HG03520 (cell line): ENCODE measurements at regions not wholly inside any gene's neighbourhood (a gene's known extent, or its start where the extent isn't known, plus 50 kb on each side); places are given as distances from the start of the nearest gene placed in this dataset.
A peak's percentile ranks its signal among the peaks of the same experiment; 100 is the strongest.

Experiments
- ATAC-seq: cut with Tn5 transposase; IDR thresholded peaks from one replicate; pipeline ENCODE4 v1.9.1; 2021; ENCODE audit warnings: mild to moderate bottlenecking, moderate library complexity; ENCODE audit not compliant: unreplicated experiment

- no peak for ATAC-seq
Measured at GRCh38 chr17:72512649-72513556, 392.1 kb downstream of the SOX9 start.

DNA sequence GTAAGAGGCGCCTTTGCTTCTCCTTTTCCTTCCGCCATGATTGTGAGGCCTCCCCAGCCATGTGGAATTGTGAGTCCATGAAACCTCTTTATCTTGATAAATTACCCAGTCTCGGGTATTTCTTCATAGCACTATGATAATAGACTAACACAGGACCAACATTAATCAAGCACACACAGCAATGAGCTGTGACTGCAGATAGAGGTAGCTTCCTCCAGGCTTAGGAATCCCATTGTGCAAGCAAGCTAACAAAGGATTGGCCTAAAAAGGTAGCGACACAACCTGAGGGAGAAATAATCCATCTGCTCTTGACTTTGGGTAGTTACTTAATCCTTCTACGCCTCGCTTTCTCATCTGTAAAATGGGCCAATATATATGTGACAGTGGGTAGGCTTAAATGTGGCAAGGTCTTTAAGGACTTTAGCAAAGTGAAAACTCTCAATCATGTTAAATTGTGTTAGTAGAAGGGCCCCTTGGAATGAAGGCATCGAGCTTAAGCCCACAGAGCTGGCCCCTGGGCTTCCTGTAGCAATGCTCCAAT is 393.6 kb downstream of the SOX9 start:
- ATAC-seq = no peak

DNA sequence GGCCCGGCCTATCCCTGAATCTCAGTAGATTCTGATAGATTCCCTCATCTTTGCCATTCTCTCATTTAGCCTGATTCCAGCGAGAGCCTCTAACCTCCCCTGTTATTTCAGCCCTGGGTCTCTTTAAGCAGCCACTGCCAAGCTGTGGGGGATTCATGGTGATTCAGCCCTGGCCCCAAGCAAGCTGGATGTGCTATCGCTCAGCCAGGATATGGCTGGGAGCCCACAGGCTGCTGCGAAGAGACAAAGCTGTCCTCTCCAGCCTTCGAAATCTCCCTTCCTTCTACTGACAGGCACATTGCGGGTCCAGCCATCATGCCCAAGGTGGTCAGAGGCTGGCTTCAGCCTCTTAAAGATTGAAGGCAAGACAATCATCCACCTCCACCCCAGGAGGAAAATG is 394.1 kb downstream of the SOX9 start:
- ATAC-seq = no peak

DNA sequence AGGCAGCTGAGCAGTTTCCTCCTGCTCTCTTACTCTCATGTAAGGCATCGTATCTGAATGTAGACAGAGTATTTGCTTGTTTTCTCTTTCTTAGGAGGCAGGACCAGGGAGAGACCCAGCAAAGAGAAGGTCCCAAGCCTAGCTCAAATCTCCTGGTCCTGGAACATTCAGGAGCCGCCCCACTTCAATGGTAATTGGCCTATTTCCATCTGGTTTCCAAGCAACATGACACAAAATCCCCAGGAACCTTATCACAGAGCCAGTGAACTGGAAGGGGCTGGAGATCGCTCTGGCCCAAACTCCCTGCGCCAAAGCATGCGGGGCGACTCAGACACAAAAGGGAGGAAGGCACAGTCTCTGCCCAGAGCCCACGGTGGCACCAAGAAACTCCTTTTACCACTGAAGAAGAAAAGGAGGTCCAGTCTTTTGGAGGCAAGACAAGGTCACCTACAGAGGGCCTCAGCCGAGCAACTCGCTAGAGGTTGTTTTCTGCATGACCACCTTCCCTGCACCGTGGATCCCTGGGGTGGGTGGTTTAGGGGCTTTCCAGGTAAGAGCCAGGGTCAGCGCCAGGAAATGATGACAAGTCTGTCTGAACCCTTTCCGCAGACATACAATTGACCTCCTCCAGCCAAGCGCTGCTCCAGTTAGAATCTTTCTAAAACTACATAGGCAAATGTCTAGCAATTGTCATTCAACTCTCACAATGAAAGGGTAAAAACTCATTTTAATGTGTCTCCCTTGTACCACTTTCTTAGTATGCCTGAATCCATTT is 394.7 kb downstream of the SOX9 start:
- ATAC-seq = peak; percentile 46

- ATAC-seq = no peak
Measured at GRCh38 chr17:72516772-72517399, 396.1 kb downstream of the SOX9 start.

DNA sequence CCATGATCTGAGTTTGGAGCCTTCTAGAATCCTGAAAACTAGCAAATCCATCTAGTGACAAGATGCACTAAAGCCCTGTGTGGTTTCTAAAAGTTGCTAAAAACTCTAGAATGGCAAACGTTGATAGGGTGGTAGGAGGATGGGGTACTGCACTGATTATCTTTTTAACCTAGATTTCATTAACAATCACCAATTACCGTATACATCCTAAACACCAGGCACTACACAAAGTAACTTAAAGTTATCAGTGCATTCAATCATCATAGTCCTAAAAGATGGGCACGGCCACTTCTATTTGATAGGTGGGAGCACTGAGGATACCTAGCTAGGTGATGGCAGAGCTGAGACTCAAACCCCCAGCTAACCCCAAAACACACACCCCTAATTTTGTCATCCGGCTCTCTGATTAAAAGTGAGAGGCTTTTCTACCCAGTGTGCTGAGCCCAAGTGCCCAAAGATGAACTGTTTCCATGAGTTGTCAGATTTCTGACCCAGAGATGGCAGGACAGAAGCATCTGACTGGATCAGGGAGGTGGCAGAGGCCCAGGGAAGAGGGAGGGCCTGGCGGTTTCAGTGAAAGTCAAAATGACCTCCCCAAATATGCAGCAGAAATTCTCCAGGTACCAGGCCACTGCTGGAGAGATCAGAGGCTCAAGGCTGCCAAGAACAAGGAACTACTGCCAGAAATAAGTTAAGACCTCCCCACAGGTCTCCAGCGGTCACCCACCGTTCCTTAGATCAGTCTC is 396.8 kb downstream of the SOX9 start:
- no peak for ATAC-seq

DNA sequence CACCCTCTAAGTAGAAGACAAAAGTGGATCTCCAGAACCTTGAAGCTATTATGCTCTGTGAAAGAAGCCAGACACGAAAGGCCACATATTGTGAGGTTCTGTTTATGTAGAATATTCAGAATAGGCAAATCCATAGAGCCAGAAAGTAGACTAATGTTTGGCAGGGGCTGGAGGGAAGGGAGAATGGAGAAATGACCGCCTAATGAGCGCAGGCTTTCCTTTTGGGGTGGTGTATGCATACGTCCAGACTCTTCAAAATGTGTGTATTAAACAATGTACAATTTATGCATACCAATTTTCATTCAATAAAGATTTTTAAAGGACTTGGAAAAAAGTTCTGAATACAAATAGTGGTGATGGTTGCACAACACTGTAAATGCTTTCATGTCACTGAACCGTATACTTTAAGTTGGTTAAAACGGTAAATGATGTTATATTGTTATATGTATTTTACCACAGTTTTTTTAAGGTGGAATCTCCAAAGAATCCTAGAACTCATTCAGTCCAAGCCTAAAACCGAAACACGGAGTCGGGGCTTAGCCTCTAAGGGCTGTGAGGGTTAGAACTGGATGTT is 397.4 kb downstream of the SOX9 start:
- ATAC-seq = no peak

- ATAC-seq = no peak
Measured at GRCh38 chr17:72518753-72519597, 398.2 kb downstream of the SOX9 start.

- no peak for ATAC-seq
Measured at GRCh38 chr17:72519598-72519936, 398.7 kb downstream of the SOX9 start.

GRCh38 chr17:72520665-72521303 is 400.0 kb downstream of the SOX9 start:
- ATAC-seq = no peak

DNA sequence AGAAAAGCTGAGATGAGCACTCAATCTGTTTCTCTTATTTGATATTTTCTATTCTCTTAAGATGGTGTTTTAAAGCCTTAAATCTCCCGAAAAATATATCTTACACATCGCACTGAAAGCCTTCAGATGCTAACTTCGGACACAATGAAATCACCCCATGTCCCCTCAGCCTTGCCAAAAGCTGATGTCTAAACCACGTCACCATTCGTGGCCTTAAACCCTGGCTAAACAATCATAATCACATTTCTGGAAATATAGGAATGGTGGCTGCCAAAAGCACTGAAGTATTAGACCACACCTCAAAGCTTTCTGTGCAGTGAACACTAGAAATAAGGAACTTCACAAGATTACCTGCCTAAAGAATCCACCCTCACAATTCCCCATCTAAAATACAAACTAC is 402.7 kb downstream of the SOX9 start:
- ATAC-seq = no peak

DNA sequence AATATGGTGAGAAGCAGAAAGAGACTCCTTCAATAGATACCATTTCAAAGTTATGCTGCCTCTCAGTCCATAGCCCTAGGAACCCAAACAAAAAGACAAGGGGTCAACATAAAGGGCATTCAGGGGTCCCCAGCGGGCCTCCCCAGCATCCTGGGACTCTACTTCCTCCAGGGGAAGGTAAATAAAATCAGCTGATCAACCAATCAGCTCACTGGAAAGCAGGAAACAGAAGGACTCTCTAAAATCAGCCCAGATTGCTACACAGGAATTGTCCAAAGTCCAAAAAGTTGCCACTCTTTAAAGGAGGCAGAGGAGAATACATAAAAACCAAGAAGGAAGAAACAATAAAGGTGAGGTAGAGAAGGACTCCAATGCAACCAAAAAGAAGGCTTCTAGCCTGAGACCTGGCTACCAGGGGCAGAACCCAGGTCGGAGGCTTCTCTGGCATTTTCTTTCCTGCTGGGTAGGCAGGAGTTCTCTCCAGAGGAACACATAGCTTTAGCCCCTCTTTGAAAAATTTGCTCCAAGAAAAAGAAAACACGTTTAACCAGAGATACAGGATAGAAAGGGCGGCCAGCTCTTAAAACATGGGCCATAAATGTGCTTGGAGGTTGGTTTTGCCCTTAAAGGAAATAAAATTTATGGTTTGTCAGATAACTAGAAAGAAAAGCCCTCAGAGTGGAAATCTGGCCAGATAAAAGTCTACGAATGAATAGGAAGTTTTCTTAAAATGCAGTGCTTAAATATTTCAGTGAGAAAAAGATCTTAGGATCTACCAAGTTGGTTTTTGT is 404.6 kb downstream of the SOX9 start:
- ATAC-seq = no peak

DNA sequence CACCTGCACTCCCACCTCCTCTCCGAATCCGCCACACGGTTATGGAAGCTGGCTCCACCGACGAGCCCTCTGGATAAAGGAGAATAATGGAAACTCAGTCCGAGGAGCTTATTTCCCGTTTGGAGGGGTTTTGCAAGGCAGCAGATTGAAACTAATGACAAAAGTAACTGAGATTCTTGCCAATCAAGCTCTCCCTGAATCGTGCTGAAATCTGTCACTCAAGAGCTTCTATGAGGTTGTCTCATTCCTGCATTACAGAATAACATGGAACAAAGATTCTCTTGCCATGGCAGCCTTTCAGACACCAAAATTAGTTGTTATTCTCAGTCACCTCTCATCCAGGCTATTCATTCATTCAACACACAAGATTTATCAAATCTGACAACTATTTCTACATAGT is 405.9 kb downstream of the SOX9 start:
- ATAC-seq = no peak

- ATAC-seq = no peak
Measured at GRCh38 chr17:72527789-72528188, 407.0 kb downstream of the SOX9 start.

DNA sequence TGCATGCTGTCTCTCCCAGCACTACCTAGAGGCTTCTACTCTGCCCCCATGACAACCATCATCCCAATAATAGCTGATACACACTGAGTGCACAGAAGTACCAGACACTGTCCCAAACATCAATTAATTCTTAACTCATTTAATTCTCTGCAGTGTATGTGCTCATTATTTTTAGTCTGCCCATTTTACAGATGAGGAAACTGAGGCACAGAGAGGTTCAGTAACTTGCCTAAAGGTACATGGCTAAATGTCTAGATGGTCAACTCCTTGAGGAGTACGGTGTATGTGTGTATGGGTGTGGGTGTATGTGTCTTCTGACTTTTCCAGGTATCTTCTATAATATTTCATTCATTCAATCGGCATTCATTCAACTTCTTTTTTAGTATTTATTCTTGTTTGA is 407.9 kb downstream of the SOX9 start:
- ATAC-seq = no peak

DNA sequence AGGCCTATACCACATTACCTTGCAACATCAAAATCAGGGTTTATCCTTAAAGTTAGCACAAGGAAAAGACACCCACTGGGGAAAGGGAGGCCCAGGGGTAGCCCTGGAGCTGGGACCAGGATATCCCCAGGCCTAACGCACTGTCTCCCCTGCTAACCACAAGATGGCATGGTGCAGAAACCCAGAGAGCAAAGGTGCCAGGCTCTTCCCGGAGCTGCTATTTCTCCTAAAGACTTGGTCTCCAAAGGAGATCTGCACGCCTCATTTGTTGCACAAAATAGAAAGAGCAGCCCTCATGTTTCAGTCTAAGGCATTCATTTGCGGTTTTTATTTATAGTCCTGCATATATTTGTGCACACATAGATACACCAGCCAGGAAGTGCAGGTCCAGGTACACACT is 408.6 kb downstream of the SOX9 start:
- ATAC-seq = no peak

GRCh38 chr17:72530454-72530853 is 409.6 kb downstream of the SOX9 start:
- ATAC-seq = no peak

DNA sequence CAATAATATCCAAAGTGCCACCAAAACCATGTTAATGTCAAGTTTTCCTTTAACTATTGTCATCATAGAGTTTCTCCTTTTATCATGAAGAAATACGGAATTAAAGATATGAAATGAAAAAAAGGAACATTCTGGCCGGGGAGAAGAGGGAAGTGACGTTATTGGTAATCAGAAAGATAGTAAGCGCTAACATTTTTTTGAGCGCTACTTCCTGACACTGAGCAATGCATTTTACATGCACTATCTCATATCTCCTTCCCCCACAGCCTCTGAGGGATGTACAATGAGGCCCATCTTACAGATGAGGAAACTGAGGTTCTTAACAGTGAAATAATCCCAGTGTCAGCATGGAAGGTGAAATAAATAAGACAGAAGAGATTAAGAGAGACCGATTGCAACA is 410.9 kb downstream of the SOX9 start:
- ATAC-seq = no peak
